ENCODE measurements at regions not wholly inside any gene's neighbourhood (a gene's known extent, or its start where the extent isn't known, plus 50 kb on each side); places are given as distances from the start of the nearest gene placed in this dataset.

DNA sequence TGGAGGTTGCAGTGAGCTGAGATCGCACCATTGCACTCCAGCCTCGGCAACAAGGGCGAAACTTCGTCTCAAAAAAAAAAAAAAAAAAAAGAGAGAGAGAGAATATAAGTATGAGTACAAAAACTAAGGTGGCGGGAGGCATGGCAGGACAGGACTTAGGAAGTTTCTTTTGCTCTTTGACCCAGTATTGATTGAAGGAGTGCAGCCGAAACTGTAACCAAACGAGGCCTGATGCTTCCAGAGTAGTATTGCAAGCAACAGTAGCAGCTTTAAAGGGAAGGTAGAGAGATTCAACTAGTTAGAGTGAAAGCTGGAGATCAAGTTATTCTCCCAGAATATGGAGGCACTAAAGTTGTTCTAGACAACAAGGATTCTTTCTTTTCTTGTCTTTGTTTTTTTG is 99.2 kb upstream of the CASZ1 start:
- Mint-ChIP-seq H3K9me3 (no peaks in the 10 kb centered on the region), H3K27me3 (no peaks in the 10 kb centered on the region), H3K4me1 (ENCODE audit: unreplicated experiment) (peaks cover 34% of the 10 kb centered on the region), H3K27ac (peak overlapping the region; percentile 16), H3K4me3 (no peak overlapping the region), H3K36me3 (no peaks in the 10 kb centered on the region)
- DNase-seq (ENCODE audit: extremely low spot score, unreplicated experiment) = no peak
- TF ChIP-seq, protein P1, sequence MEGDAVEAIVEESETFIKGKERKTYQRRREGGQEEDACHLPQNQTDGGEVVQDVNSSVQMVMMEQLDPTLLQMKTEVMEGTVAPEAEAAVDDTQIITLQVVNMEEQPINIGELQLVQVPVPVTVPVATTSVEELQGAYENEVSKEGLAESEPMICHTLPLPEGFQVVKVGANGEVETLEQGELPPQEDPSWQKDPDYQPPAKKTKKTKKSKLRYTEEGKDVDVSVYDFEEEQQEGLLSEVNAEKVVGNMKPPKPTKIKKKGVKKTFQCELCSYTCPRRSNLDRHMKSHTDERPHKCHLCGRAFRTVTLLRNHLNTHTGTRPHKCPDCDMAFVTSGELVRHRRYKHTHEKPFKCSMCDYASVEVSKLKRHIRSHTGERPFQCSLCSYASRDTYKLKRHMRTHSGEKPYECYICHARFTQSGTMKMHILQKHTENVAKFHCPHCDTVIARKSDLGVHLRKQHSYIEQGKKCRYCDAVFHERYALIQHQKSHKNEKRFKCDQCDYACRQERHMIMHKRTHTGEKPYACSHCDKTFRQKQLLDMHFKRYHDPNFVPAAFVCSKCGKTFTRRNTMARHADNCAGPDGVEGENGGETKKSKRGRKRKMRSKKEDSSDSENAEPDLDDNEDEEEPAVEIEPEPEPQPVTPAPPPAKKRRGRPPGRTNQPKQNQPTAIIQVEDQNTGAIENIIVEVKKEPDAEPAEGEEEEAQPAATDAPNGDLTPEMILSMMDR (conservative IDR thresholded peaks at IDR 0.05) = no peak

DNA sequence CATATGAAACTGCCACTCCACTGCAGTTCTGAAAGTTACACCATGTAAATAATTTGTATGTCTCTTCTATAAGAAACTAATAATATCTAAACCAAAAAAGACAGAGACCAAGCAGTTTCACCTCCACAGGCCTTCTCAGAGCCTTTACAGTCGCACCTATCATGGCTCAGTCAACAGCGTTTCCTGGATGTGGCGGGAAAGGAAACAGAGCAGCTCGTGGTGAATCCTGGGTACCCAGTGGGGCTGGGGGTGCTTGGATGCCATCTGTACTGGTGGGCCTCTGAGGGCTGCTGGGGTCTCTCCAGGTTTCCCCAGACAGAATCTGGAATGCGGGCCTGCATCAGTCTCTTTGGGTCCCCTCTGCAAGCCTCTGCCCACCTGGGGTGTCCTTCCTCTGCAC is 100.2 kb upstream of the CASZ1 start:
- DNase-seq (ENCODE audit: extremely low spot score, unreplicated experiment) = no peak
- no peaks in the 10 kb centered on the region for H3K9me3 Mint-ChIP-seq
- H3K4me3 Mint-ChIP-seq = no peak overlapping the region
- TF ChIP-seq, protein P1 (conservative IDR thresholded peaks at IDR 0.05) = no peak
- H3K36me3 Mint-ChIP-seq = no peaks in the 10 kb centered on the region
- H3K27me3 Mint-ChIP-seq = no peaks in the 10 kb centered on the region
- no peak overlapping the region for H3K27ac Mint-ChIP-seq
- H3K4me1 Mint-ChIP-seq (ENCODE audit: unreplicated experiment) = peaks cover 31% of the 10 kb centered on the region

DNA sequence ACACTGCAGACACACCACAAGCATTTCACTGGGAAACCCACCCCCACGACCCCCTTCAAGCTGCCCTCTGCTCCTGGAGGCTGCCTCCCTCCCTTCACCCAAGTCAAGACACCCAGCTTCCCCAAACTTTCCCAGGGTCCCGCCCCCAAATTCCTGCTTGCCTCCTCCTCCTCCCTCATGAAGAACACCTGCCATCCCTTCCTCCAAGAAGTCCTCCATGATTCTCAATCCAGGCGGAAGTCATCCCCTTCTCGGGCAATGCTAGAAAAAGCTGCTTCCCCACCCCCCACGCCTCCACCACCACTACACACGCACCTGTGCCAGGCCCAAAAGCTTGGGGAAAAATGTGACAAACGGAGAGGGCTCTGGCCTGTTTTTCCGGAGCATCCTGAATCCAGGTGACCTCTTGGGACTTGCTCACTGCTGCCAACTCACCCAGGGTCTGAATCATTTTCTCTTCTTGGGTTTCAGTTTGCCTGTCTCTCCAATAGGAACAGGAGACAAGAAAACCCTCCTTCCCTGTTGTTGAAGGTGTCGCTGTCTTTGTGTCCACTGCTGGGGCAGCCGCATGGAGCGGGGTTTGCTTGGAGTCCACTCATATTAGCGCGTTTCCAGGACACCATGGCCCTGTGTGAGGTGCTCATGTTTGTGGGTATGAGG is 101.0 kb upstream of the CASZ1 start:
- H3K9me3 Mint-ChIP-seq = no peaks in the 10 kb centered on the region
- H3K36me3 Mint-ChIP-seq = no peaks in the 10 kb centered on the region
- no peak for DNase-seq (ENCODE audit: extremely low spot score, unreplicated experiment)
- no peak overlapping the region for H3K4me3 Mint-ChIP-seq
- H3K4me1 Mint-ChIP-seq (ENCODE audit: unreplicated experiment) = peaks cover 25% of the 10 kb centered on the region
- TF ChIP-seq, protein P1 (conservative IDR thresholded peaks at IDR 0.05) = no peak
- H3K27me3 Mint-ChIP-seq = no peaks in the 10 kb centered on the region
- peak overlapping the region; percentile 72 for H3K27ac Mint-ChIP-seq

DNA sequence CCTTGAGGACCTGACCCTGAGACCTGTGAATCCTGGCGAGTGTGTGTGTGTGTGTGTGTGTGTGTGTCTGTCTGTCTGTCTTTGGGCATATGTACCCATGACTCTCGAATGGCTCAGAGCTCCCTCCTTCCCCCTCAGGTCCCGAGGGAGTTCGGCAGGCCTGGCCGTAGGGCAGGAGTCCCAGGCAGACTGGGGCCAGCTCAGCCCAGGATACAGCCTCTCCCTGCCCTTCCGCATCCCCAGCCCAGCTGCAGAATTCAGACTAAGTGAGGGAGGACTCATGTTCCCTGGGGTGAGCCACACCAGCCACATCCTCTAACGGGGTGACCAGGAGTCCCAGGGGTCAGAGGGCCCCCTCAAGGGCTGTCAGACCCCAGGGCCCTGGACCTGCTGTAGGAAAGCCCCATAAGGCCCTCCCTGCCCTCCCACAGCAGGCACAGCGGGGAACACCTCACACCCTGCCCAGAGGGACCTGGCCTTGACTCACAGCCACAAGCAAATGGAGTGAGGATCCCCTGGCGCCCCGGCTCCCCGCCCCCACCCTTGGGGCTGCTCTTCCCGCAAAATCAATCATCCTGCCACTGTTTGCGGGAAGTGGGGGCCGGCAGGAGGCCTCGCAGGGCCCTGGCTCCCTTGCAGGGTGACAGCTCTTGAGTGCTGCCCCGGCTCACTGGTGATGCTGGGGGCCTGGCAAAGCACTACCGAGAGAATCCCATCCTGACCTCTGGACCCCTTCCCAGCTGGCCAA is 101.7 kb upstream of the CASZ1 start:
- no peak overlapping the region for H3K4me3 Mint-ChIP-seq
- peak overlapping the region; percentile 72 for H3K27ac Mint-ChIP-seq
- H3K4me1 Mint-ChIP-seq (ENCODE audit: unreplicated experiment) = peaks cover 25% of the 10 kb centered on the region
- H3K36me3 Mint-ChIP-seq = no peaks in the 10 kb centered on the region
- TF ChIP-seq, protein P1 (conservative IDR thresholded peaks at IDR 0.05) = no peak
- H3K9me3 Mint-ChIP-seq = no peaks in the 10 kb centered on the region
- no peaks in the 10 kb centered on the region for H3K27me3 Mint-ChIP-seq
- DNase-seq (ENCODE audit: extremely low spot score, unreplicated experiment) = no peak

DNA sequence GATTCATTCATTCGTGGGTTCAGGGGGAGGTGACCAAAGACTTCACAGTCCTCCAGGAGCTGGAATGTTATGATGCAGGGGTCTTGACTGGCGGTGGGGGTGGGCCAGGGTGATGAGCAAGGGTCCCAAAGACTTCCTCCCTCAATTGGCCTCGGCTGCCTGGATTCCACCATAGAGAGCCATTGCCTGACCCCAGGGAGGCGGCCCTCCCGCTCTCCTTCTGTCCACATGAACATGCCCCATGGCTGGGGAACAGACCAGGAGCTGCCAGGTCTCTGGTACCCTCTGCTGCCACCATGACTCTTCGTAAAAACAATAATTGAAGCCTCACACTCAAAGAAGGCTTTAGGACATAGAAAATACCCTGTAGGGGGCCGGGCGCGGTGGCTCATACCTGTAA is 102.5 kb upstream of the CASZ1 start:
- H3K27ac Mint-ChIP-seq = peak overlapping the region; percentile 74
- no peak for DNase-seq (ENCODE audit: extremely low spot score, unreplicated experiment)
- H3K4me1 Mint-ChIP-seq (ENCODE audit: unreplicated experiment) = peaks cover 25% of the 10 kb centered on the region
- TF ChIP-seq, protein P1 (conservative IDR thresholded peaks at IDR 0.05) = no peak
- H3K4me3 Mint-ChIP-seq = no peak overlapping the region
- no peaks in the 10 kb centered on the region for H3K36me3 Mint-ChIP-seq
- no peaks in the 10 kb centered on the region for H3K27me3 Mint-ChIP-seq
- H3K9me3 Mint-ChIP-seq = no peaks in the 10 kb centered on the region
